Jurkat, Clone E6-1 (cell line): ENCODE measurements at regions not wholly inside any gene's neighbourhood (a gene's known extent, or its start where the extent isn't known, plus 50 kb on each side); places are given as distances from the start of the nearest gene placed in this dataset.

Source experiments
- DNase-seq: peaks from one replicate; pipeline ENCODE4 v3.0.0-alpha.2; 2011; ENCODE audit warnings: low read depth, low spot score
- H3K4me3 ChIP-seq: 2 replicates; pipeline ENCODE4 v1.5.1; 2011; ENCODE audit warnings: mild to moderate bottlenecking, low read length, control low read depth, moderate library complexity

DNA sequence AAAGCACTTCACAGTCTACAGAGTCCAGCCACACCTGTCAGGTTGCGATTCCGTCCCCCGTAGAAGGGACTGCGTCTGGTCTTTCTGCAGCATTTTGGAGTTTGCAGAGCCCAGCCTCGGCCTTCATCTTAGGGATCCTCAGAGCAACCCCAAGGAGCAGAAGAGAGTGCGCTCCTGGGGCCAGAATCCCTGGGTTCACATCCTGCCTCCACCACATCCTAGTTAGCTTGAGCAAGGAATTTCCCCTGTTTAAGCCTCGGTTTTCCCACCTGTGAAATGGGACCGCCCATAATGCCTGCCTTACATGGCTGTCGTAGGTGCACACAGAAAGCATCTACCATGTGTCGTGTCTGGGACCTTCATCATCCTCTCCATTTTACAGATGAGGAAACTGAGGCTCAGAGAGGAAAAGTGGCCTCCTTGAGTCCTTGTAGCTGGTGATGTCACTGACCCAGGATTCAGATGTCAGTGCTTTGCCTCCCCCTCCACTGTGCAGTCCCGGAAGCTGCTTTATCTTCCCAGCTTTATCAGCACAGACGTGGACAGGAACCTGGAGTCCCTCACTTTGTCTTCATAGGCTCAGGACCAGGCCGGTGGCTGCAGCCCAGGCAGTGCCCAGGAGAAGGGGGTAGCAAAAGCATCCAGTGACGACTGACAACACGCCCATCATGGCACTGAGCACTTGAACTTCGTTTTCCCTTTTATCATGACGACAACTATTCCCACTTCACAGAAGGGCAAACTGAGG is 438.5 kb downstream of the MATN1 start:
- no peak for DNase-seq
- no peak overlapping the region for H3K4me3 ChIP-seq

DNA sequence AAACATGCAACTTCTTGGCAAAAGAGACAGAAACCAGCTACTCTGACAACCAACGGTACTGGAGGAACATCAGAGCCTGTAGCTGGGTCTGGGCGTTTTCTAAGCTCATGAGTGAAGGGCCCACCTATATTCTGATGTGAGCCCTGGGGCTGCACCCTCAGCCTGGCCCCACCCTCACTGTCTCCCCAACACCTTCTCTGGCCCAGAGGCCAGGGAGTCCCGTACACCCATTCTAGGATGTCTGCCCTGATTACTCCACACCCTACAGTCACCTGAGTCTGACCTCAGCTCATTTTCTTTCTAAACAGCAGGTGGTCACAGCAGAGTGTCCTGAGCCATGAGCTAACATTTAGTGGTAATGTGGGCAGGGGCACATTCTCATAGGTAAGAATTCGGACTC is 439.2 kb downstream of the MATN1 start:
- no peak for DNase-seq
- H3K4me3 ChIP-seq = no peak overlapping the region

- no peak overlapping the region for H3K4me3 ChIP-seq
- peak; percentile 40 for DNase-seq
Observed at GRCh38 chr1:30283199-30283962, 440.0 kb downstream of the MATN1 start.

- DNase-seq = no peak
- no peak overlapping the region for H3K4me3 ChIP-seq
Observed at GRCh38 chr1:30280572-30280971, 442.8 kb downstream of the MATN1 start.

DNA sequence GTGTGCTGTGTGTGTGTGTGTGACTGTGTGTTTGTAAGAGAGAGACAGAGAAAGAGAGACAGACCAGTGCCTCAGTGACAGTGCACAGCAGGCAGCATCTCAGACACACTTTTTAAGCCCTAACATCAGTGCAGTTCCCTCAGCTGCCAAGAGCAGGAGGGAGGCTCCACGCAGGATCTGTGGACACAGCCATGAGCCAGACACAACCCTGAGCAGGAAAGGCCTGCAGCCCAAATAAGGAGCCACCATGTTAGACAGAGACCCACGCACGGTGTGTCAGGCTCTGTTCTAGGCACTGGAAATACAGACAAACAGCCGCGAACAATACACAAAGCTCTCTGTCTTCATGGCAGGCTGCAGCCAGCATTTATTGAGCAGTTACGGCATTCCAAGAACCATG is 445.5 kb downstream of the MATN1 start:
- H3K4me3 ChIP-seq = no peak overlapping the region
- no peak for DNase-seq

DNA sequence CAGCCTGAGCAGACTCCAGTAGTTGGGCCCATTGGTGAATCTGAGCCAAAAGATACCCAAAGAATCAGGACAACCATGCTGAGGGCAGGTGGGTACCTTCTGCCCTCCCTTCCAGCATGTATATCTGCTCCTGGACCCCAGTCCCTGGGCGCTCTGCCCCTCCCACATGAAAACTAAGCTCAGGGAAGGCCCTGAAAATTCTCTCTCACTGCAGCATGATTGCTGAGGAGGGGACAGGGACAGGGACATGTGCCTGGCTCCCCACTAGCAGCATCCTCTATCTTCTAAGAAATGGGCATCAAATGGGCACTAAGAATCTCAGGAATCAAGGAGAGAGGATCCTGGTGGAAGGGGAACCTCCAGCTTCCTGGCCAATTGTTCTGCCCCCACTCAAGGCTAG is 446.0 kb downstream of the MATN1 start:
- H3K4me3 ChIP-seq = no peak overlapping the region
- DNase-seq = no peak

GRCh38 chr1:30275926-30276764 is 447.2 kb downstream of the MATN1 start:
- H3K4me3 ChIP-seq = no peak overlapping the region
- no peak for DNase-seq

- H3K4me3 ChIP-seq = no peak overlapping the region
- DNase-seq = no peak
Observed at GRCh38 chr1:30274976-30275621, 448.3 kb downstream of the MATN1 start.

GRCh38 chr1:30274173-30274970 is 449.0 kb downstream of the MATN1 start:
- DNase-seq = no peak

DNA sequence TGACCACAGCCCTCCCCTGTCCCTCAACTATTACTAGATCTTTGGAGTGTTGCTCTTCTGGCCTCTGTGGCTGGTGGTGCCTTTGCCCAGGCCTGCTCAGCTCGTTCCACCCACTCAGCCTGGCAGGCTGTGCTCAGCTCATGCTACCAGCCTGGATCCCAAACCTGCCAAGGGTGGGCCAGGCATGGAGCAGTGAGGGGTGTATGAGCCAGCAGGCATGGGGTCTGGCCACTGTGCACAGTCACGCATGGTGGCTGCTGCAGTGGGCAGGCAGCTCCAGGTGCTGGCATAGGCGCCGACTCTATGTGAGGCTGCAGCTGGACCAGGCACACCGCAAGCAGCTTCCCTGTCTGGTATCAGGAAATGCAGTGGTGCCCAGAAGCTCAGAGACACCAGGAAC is 449.9 kb downstream of the MATN1 start:
- no peak for DNase-seq
- no peak overlapping the region for H3K4me3 ChIP-seq

More at GRCh38 chr1:30274173-30274970, 449.0 kb downstream of the MATN1 start:
- no peak overlapping the region for H3K4me3 ChIP-seq

DNA sequence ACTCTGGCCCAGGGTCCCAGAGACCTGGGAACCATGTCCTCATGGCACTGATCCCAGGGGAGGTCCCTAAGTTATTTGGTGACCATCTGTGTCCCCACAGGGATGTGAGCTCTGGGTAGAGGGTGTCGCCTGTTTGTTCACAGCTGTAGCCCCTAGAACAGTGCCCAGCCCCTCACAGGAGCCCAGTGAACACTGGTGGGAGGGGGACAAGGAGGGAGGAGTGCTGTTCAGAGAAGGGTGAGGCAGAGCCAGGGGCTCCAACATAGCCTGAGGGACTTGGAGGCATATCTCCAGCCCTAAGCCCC is 450.4 kb downstream of the MATN1 start:
- no peak overlapping the region for H3K4me3 ChIP-seq
- no peak for DNase-seq

- DNase-seq = no peak
- H3K4me3 ChIP-seq = no peak overlapping the region
Observed at GRCh38 chr1:30272277-30273020, 450.9 kb downstream of the MATN1 start.

GRCh38 chr1:30271401-30272276 is 451.7 kb downstream of the MATN1 start:
- no peak for DNase-seq
- H3K4me3 ChIP-seq = no peak overlapping the region

GRCh38 chr1:30270461-30270860 is 452.9 kb downstream of the MATN1 start:
- H3K4me3 ChIP-seq = no peak overlapping the region
- DNase-seq = no peak

DNA sequence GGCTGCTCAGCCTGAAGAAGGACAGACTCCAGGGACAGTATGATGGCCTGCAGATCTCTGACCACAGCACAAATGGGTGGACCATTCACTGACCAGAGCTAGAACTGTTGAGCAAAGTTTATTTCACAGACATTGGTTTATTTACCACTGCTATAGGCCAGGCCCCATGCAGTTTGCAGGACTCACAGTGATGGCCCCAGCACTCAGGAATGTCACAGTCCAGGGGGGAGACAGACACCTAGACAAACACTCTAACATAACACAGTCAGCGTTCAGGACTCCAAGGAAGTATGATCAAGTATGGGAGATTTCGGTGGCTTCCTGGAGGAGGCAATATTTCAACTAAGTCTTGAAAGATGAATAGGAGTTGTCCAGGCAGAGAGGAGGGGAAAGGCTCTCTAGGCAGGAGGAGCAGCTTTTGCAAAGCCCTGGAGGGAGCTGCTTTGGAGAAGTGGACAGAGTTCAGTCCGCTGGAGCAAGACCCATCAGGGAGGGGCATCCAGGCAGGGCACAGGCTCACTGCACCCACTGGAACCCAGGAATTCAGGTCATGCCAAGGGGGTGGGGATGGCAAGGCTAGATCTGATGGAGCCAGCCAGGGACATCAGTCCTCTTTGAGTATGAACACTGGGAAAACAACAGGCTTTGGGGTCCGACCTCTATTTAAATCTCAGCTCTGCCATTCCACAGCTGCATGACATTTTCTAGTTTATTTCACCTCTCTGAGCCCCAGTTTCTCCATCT is 454.3 kb downstream of the MATN1 start:
- DNase-seq = no peak

GRCh38 chr1:30267856-30268255 is 455.5 kb downstream of the MATN1 start:
- DNase-seq = no peak
- H3K4me3 ChIP-seq = no peak overlapping the region

More for the DNA sequence above, 454.3 kb downstream of the MATN1 start:
- no peak overlapping the region for H3K4me3 ChIP-seq

DNA sequence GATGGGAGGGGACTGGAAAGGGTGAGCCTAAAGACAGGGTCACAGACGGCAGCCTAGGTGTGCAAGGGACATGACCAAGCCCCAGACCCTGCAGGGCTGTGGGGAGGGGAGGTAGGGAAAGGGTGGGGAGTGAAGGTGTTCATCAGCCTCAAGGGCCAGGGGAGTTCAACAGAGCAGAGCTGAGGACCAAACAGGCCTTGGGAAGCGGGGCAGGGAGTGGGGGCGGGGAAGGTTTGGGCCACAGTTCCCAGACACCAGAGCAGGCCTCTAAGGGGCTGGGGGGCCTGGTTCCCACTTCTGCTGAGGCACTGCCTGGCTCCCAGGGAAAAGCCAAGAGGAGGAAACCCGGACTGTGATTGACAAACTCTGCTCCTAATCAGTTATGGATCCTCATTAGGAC is 456.3 kb downstream of the MATN1 start:
- DNase-seq = no peak
- no peak overlapping the region for H3K4me3 ChIP-seq
